ENCODE measurements at regions not wholly inside any gene's neighbourhood (a gene's known extent, or its start where the extent isn't known, plus 50 kb on each side); places are given as distances from the start of the nearest gene placed in this dataset.

- no peak for TF ChIP-seq CTCF (IDR thresholded peaks at IDR 0.05; ENCODE audit: low read depth, low read length, missing control alignments)
- no peak for DNase-seq (ENCODE audit: extremely low read depth, low read depth)
- no peak overlapping the region for H3K4me3 ChIP-seq (replicated peaks; ENCODE audit: low read depth, low read length)
These were observed 62.7 kb upstream of the ARHGAP36 start for GRCh38 chrX:130995439-130995838.

DNA sequence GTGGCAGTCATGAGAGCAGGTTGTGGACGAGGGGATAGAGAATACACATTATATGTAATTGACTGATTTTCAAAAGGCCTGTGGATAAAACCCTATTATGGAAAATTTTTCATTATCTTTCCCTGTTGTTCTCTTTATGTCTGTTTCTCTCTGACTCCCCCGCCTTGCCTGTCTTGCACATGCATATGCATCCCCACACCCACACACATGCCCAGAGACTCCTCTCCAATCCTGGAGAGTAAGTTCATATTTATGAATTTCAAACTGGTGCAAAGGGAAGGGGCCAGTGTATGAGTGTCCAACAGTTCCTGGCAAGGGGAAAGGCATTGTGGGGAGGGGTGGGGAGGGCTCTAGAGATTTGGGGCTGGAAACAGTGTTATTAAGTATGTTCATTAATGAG, 60.8 kb upstream of the ARHGAP36 start:
- no peak overlapping the region for H3K4me3 ChIP-seq (replicated peaks; ENCODE audit: low read depth, low read length)
- no peak for TF ChIP-seq CTCF (IDR thresholded peaks at IDR 0.05; ENCODE audit: low read depth, low read length, missing control alignments)
- DNase-seq (ENCODE audit: extremely low read depth, low read depth), result no peak

DNA sequence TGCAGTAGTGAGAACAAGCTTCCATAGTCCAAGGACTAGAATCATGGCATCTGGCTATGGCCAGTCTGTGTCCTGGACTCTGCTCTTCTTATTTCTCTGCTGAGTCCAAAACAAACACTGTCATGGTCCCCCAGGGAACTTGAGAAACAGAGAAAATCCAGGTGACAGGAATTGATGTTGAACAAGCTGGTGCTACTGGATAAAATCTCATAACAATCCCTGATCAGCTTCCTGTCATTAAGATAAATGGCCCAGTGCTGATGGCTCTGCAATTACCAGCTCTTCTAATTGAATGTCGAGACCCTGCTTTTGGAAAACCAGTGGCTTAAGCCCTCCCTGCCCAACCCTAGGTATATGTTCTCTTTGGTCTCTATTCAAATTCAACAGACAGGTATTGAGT, 58.8 kb upstream of the ARHGAP36 start:
- no peak for DNase-seq (ENCODE audit: extremely low read depth, low read depth)
- TF ChIP-seq CTCF (IDR thresholded peaks at IDR 0.05; ENCODE audit: low read depth, low read length, missing control alignments), result no peak
- H3K4me3 ChIP-seq (replicated peaks; ENCODE audit: low read depth, low read length), result no peak overlapping the region

Measured in HFF-Myc (cell line).